HL-60 (cell line): ENCODE measurements at regions not wholly inside any gene's neighbourhood (a gene's known extent, or its start where the extent isn't known, plus 50 kb on each side); places are given as distances from the start of the nearest gene placed in this dataset.
"Not testable (repeated sequence)": the region's sequence is repeated elsewhere in the genome, so short reads cannot be mapped to it uniquely, and the experiment has no call there.

Experiments used
- DNase-seq, 2 experiments: peaks; one replicate each; pipeline ENCODE4 v3.0.0-alpha.2; 2010 to 2020; ENCODE audit warnings: low read depth in 1 of 2, low spot score in 1 of 2
- H3K27ac ChIP-seq: fragments of 250-450 bp; sonication (Bioruptor Pico); replicated peaks from 2 replicates; pipeline ENCODE4 v1.5.1; 2020; ENCODE audit warnings: mild to moderate bottlenecking, moderate library complexity
- H3K27me3 ChIP-seq: fragments of 250-450 bp; sonication (Bioruptor Pico); 2 replicates; pipeline ENCODE4 v1.5.1; 2021; ENCODE audit warnings: mild to moderate bottlenecking, moderate library complexity; ENCODE audit not compliant: insufficient read depth, poor library complexity, severe bottlenecking
- H3K4me3 ChIP-seq: replicated peaks from 2 replicates; pipeline ENCODE4 v1.5.1; 2011; ENCODE audit warnings: mild to moderate bottlenecking, control low read depth, low read length; ENCODE audit not compliant: insufficient read depth
- GABPA ChIP-seq: IDR thresholded peaks from 2 replicates; pipeline ENCODE4 v1.6.1; 2012; ENCODE audit warnings: low read depth
- POLR2AphosphoS5 ChIP-seq: IDR thresholded peaks from 2 replicates; pipeline ENCODE4 v1.6.1; 2012; ENCODE audit warnings: low read depth
- REST ChIP-seq: IDR thresholded peaks from 2 replicates; pipeline ENCODE4 v1.6.1; 2012; ENCODE audit warnings: low read depth; ENCODE audit not compliant: insufficient replicate concordance
- SPI1 ChIP-seq: IDR thresholded peaks from 2 replicates; pipeline ENCODE4 v1.6.1; 2012; ENCODE audit warnings: low read depth, mild to moderate bottlenecking, borderline replicate concordance
- TF ChIP-seq, protein P1 (sequence below): IDR thresholded peaks from one replicate; pipeline ENCODE4 v1.5.1; 2011; ENCODE audit warnings: low read length, control low read depth, inconsistent platforms; ENCODE audit not compliant: insufficient read depth

GRCh38 chr5:54390539-54391031 lies 64.9 kb upstream of the HSPB3 start:
- no peak for DNase-seq
- Histone ChIP-seq H3K27ac (no peak overlapping the region), H3K27me3 (no peaks in the 10 kb centered on the region), H3K4me3 (no peak overlapping the region)
- TF ChIP-seq, protein P1, sequence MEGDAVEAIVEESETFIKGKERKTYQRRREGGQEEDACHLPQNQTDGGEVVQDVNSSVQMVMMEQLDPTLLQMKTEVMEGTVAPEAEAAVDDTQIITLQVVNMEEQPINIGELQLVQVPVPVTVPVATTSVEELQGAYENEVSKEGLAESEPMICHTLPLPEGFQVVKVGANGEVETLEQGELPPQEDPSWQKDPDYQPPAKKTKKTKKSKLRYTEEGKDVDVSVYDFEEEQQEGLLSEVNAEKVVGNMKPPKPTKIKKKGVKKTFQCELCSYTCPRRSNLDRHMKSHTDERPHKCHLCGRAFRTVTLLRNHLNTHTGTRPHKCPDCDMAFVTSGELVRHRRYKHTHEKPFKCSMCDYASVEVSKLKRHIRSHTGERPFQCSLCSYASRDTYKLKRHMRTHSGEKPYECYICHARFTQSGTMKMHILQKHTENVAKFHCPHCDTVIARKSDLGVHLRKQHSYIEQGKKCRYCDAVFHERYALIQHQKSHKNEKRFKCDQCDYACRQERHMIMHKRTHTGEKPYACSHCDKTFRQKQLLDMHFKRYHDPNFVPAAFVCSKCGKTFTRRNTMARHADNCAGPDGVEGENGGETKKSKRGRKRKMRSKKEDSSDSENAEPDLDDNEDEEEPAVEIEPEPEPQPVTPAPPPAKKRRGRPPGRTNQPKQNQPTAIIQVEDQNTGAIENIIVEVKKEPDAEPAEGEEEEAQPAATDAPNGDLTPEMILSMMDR, result no peak
- no peak for TF ChIP-seq GABPA
- TF ChIP-seq REST, result no peak
- no peak for TF ChIP-seq POLR2AphosphoS5
- TF ChIP-seq SPI1, result no peak

DNA sequence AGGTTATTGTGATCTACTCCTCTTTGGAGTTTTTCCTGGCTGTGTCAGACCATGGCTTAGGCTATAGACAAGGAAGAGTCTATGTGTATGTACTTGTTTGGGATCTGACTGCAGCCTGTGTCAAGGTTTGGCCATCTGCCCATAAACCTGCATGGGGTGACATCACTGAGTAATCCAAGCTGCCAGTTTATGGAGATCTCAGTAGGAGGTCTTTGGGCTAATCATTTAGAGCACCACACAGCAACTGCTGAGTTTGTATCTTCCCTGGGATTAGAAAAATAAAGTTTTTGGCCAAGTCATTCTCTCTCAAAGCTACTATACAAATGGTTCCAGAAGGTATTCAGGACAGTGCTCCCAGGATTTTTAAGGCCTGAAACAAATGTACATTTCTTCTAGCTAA lies 65.5 kb upstream of the HSPB3 start:
- TF ChIP-seq, protein P1, result no peak
- TF ChIP-seq GABPA (no peak), SPI1 (no peak), POLR2AphosphoS5 (no peak), REST (no peak)
- no peak for DNase-seq
- Histone ChIP-seq H3K4me3 (no peak overlapping the region), H3K27me3 (no peaks in the 10 kb centered on the region), H3K27ac (no peak overlapping the region)

DNA sequence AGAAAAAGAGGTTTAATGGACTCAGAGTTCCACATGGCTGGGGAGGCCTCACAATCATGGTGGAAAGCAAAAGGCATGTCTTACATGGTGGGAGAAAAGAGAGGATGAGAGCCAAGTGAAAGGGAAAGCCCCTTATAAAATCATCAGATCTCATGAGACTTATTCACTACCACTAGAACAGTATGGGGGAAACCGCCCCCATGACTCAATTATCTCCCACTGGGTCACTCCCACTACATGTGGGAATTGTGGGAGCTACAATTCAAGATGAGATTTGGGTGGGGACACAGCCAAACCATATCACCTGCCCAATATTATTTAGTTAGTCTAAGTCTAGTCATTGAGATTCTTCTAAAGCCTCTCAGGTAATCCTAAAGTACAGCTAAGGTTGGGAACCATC lies 66.1 kb upstream of the HSPB3 start:
- not testable (repeated sequence) for H3K4me3 ChIP-seq, H3K27ac ChIP-seq, DNase-seq, H3K27me3 ChIP-seq

DNA sequence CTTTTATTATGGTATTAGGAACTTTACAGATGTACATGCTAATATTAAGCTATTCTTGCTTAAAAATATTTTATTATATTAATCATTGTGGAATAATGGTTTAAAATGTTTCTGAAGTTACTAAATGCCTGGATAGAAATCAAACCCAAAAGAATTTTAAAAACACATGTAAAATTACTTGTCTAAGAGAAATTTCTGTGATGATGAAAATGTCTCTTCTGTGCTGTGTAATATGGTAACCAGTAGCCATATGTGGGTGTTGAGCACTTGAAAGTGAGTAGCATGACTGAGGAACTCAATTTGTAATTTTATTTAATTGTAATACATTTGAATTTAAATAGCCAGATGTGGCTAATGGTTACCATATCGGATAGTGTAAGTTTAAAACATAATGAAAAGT lies 66.7 kb upstream of the HSPB3 start:
- DNase-seq, result no peak
- H3K4me3 ChIP-seq, result no peak overlapping the region
- TF ChIP-seq POLR2AphosphoS5 (no peak), GABPA (no peak), REST (no peak), SPI1 (no peak)
- TF ChIP-seq, protein P1, result no peak

More for the DNA sequence above, 66.7 kb upstream of the HSPB3 start:
- no peak overlapping the region for H3K27ac ChIP-seq
- no peaks in the 10 kb centered on the region for H3K27me3 ChIP-seq
